OCI-LY3 (cell line): ENCODE measurements at regions not wholly inside any gene's neighbourhood (a gene's known extent, or its start where the extent isn't known, plus 50 kb on each side); places are given as distances from the start of the nearest gene placed in this dataset.

Experiments
- H2AFZ ChIP-seq: fragments of 200-600, 300-600 bp; shearing (Covaris generic); 2 replicates; pipeline ENCODE4 v1.6.0; 2014; ENCODE audit warnings: antibody characterized with exemption, low read depth, low read length
- H3K27ac ChIP-seq: fragments of 200-600, 300-600 bp; sonication (generic); 2 replicates; pipeline ENCODE4 v1.5.1; 2014; ENCODE audit warnings: mild to moderate bottlenecking, low read length, moderate library complexity, mixed read lengths
- H3K27me3 ChIP-seq: fragments of 200-600, 300-600 bp; sonication (generic); 2 replicates; pipeline ENCODE4 v1.6.1; 2014; ENCODE audit warnings: low read depth, low read length, mixed read lengths
- H3K36me3 ChIP-seq: fragments of 200-600, 300-600 bp; sonication (generic); replicated peaks from 2 replicates; pipeline ENCODE3; 2014; ENCODE audit warnings: low read depth, low read length, mixed read lengths
- H3K4me1 ChIP-seq: fragments of 300-600, 200-600 bp; sonication (generic); 2 replicates; pipeline ENCODE4 v1.6.1; 2014; ENCODE audit warnings: low read length, mixed read lengths
- H3K4me2 ChIP-seq: fragments of 200-600, 300-600 bp; sonication (generic); 2 replicates; pipeline ENCODE4 v1.6.1; 2014; ENCODE audit warnings: low read length, mixed read lengths
- H3K4me3 ChIP-seq: fragments of 300-600, 200-600 bp; sonication (generic); 2 replicates; pipeline ENCODE4 v1.5.1; 2014; ENCODE audit warnings: antibody characterized with exemption, mild to moderate bottlenecking, low read length, moderate library complexity
- H3K79me2 ChIP-seq: fragments of 300-600, 200-600 bp; shearing (Covaris generic); 2 replicates; pipeline ENCODE4 v1.6.1; 2014; ENCODE audit warnings: mild to moderate bottlenecking, low read length, mixed read lengths
- H3K9ac ChIP-seq: fragments of 300-600, 200-600 bp; shearing (Covaris generic); 2 replicates; pipeline ENCODE4 v1.6.0; 2014; ENCODE audit warnings: mild to moderate bottlenecking, low read length, moderate library complexity
- H3K9me3 ChIP-seq: fragments of 200-600, 300-600 bp; shearing (Covaris generic); 2 replicates; pipeline ENCODE4 v1.6.1; 2014; ENCODE audit warnings: low read length, mixed read lengths; ENCODE audit not compliant: insufficient read depth
- H4K20me1 ChIP-seq: fragments of 200-600, 300-600 bp; sonication (generic); 2 replicates; pipeline ENCODE4 v1.6.1; 2016; ENCODE audit warnings: low read length, mixed read lengths; ENCODE audit not compliant: insufficient read depth
- EZH2phosphoT487 ChIP-seq: fragments of 200-600 bp; shearing (Covaris generic); IDR thresholded peaks from 2 replicates; pipeline ENCODE4 v1.6.1; 2018; ENCODE audit warnings: antibody characterized with exemption, mixed run types, low read depth
- TF ChIP-seq, protein P1 (sequence below): fragments of 200-600, 300-600 bp; sonication (generic); IDR thresholded peaks from 2 replicates; pipeline ENCODE4 v1.5.1; 2014; ENCODE audit warnings: antibody characterized with exemption, low read length, low read depth

DNA sequence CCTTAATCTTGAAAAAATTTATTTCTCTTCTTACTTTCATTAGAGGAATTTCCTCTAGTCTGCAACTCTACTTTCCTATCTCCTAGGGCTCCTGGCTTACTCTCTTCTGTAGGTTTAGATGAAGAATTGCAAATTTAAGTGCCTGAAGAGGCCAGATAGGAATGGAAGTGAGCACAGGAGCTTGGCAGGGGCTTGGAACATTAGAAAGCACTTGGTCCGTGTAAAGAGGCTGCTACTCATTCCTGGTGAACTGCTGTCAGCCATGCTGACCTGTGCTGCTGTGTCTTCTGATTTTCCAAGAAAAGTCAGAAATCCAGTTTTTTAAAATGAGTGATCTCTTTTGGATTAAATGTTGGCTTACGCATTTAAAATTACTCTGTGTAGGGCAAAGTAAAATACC is 210.9 kb upstream of the CLINT1 start:
- Histone ChIP-seq H3K36me3 (no peaks in the 10 kb centered on the region), H3K4me2 (no peak overlapping the region), H3K9me3 (no peaks in the 10 kb centered on the region), H3K4me1 (no peaks in the 10 kb centered on the region), H3K79me2 (no peaks in the 10 kb centered on the region), H3K27me3 (no peaks in the 10 kb centered on the region), H3K9ac (no peak overlapping the region), H3K27ac (no peak overlapping the region), H3K4me3 (no peak overlapping the region), H2AFZ (no peak overlapping the region), H4K20me1 (no peaks in the 10 kb centered on the region)
- TF ChIP-seq EZH2phosphoT487 = no peak
- TF ChIP-seq, protein P1, sequence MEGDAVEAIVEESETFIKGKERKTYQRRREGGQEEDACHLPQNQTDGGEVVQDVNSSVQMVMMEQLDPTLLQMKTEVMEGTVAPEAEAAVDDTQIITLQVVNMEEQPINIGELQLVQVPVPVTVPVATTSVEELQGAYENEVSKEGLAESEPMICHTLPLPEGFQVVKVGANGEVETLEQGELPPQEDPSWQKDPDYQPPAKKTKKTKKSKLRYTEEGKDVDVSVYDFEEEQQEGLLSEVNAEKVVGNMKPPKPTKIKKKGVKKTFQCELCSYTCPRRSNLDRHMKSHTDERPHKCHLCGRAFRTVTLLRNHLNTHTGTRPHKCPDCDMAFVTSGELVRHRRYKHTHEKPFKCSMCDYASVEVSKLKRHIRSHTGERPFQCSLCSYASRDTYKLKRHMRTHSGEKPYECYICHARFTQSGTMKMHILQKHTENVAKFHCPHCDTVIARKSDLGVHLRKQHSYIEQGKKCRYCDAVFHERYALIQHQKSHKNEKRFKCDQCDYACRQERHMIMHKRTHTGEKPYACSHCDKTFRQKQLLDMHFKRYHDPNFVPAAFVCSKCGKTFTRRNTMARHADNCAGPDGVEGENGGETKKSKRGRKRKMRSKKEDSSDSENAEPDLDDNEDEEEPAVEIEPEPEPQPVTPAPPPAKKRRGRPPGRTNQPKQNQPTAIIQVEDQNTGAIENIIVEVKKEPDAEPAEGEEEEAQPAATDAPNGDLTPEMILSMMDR = no peak

DNA sequence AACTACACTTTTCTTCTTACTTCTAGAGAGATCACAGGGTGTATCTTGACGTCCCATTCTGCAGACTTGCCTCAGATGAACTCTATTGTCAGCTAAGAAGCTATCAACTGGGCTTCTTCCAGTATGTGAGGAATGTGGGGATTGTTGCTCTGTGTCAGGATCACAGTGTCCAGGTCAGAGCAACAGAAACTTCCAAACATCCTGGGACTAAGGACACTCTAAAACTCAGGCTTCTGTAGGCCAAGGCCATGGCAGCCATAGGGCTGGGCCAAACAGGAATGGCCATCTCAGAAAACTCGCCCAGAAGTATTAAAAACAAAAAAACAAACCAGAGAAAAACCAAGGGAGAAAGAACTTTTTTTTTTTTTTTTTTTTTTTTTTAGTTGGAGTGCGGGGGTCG is 210.0 kb upstream of the CLINT1 start:
- Histone ChIP-seq H3K9ac (no peak overlapping the region), H3K4me1 (no peaks in the 10 kb centered on the region), H3K27ac (no peak overlapping the region), H3K4me2 (no peak overlapping the region), H3K9me3 (no peaks in the 10 kb centered on the region), H3K27me3 (no peaks in the 10 kb centered on the region), H3K79me2 (no peaks in the 10 kb centered on the region), H4K20me1 (no peaks in the 10 kb centered on the region), H2AFZ (no peak overlapping the region), H3K4me3 (no peak overlapping the region), H3K36me3 (no peaks in the 10 kb centered on the region)
- TF ChIP-seq EZH2phosphoT487 = no peak
- TF ChIP-seq, protein P1 = no peak

DNA sequence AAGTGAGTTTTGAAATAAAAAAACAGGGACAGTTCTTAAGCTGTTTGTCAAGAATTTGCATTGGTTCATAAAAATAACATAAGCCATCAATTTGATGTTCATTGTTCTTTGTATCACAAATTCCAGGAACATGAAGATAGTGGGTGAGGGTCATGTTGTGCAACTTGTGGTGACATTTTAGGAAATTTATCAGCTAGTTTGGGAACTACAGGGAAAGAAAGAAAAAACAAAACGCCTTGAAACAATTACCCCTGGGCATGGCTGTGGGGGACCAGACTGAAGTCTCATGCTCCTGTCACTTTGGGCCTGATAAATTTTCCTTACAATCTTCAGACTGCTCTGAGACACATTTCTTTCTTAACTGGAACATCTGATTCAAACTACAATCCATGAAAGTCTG is 207.1 kb upstream of the CLINT1 start:
- Histone ChIP-seq H2AFZ (no peak overlapping the region), H3K79me2 (no peaks in the 10 kb centered on the region), H3K9me3 (no peaks in the 10 kb centered on the region), H3K27me3 (0 out of 2 replicates have a peak, but pooled peaks cover 2% of the 10 kb centered on the region), H4K20me1 (no peaks in the 10 kb centered on the region), H3K4me2 (no peak overlapping the region), H3K36me3 (no peaks in the 10 kb centered on the region), H3K27ac (no peak overlapping the region), H3K4me1 (no peaks in the 10 kb centered on the region), H3K9ac (no peak overlapping the region), H3K4me3 (no peak overlapping the region)
- TF ChIP-seq EZH2phosphoT487 = no peak
- TF ChIP-seq, protein P1 = no peak

DNA sequence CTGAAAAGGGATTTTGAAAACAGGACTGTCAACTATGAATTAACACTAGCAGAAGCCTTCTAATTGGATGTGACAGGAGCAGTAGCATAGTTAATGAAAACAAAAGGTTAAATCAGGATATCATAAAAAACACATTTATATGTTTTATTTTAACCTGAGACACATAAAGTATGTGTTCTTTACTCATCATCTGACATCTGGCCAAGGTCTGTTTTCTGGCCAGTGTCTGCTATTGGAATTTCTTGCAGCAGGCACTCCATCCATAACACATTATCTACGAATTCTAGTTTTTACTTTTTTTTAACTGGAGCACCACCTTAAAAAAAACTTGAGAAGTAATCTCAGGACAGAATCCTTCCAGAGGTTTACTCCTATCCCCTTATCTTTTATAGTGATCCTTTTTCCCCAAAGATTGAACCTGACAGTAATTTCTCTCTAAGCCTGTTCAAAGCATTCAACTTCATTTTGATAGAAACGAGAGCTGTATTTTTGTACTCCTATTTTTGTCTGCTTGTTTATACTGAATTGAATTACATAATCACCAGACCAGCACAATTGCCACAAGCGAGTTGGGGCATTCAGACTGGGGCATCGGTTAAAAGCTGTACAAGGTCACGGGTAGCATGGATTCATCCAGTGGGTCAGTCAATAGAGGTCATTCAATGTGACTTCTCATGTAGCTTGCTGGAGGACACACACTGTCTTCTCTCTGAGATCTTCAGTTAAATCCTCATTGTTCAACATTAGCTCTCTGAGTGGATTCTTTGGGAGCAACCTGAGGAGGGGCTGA is 205.6 kb upstream of the CLINT1 start:
- Histone ChIP-seq H2AFZ (no peak overlapping the region), H4K20me1 (no peaks in the 10 kb centered on the region), H3K79me2 (no peaks in the 10 kb centered on the region), H3K4me3 (no peak overlapping the region), H3K4me1 (no peaks in the 10 kb centered on the region), H3K9me3 (no peaks in the 10 kb centered on the region), H3K36me3 (no peaks in the 10 kb centered on the region), H3K4me2 (no peak overlapping the region), H3K9ac (no peak overlapping the region), H3K27me3 (0 out of 2 replicates have a peak, but pooled peaks cover 5% of the 10 kb centered on the region), H3K27ac (no peak overlapping the region)
- TF ChIP-seq, protein P1 = no peak
- no peak for TF ChIP-seq EZH2phosphoT487
